ENCODE measurements at regions not wholly inside any gene's neighbourhood (a gene's known extent, or its start where the extent isn't known, plus 50 kb on each side); places are given as distances from the start of the nearest gene placed in this dataset.

GRCh38 chr21:27083144-27083543, 116.3 kb upstream of the ADAMTS5 start:
- no peak for TF ChIP-seq CTCF (IDR thresholded peaks at IDR 0.05; ENCODE audit: low read depth, low read length)
- TF ChIP-seq POLR2A (IDR thresholded peaks at IDR 0.05; ENCODE audit: extremely low read depth, insufficient read length) = no peak
- TF ChIP-seq MAX (IDR thresholded peaks at IDR 0.05; ENCODE audit: low read depth, low read length) = no peak

Data from NB4 (cell line).